ENCODE measurements at regions not wholly inside any gene's neighbourhood (a gene's known extent, or its start where the extent isn't known, plus 50 kb on each side); places are given as distances from the start of the nearest gene placed in this dataset.

DNA sequence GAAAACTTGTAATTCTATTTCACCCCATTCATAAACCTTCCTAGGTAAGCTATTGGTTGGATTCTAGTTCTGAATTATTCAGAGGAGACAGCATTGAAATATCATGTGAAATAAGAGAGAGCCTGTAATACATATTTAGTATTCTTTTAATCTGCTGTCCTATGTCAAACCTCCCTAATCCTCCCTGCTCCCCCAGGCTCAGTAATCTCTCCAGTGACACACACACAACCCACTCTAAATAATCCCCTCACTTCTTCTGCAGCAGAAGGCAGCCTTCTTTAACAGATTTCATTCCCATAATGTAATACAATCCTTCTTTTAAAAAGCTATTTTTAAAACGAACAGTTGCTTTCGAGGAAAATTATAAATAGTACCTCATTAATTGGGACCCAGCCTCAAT is 639.7 kb upstream of the AUTS2 start:
- TF ChIP-seq, protein P1, sequence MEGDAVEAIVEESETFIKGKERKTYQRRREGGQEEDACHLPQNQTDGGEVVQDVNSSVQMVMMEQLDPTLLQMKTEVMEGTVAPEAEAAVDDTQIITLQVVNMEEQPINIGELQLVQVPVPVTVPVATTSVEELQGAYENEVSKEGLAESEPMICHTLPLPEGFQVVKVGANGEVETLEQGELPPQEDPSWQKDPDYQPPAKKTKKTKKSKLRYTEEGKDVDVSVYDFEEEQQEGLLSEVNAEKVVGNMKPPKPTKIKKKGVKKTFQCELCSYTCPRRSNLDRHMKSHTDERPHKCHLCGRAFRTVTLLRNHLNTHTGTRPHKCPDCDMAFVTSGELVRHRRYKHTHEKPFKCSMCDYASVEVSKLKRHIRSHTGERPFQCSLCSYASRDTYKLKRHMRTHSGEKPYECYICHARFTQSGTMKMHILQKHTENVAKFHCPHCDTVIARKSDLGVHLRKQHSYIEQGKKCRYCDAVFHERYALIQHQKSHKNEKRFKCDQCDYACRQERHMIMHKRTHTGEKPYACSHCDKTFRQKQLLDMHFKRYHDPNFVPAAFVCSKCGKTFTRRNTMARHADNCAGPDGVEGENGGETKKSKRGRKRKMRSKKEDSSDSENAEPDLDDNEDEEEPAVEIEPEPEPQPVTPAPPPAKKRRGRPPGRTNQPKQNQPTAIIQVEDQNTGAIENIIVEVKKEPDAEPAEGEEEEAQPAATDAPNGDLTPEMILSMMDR (IDR thresholded peaks at IDR 0.05): no peak

DNA sequence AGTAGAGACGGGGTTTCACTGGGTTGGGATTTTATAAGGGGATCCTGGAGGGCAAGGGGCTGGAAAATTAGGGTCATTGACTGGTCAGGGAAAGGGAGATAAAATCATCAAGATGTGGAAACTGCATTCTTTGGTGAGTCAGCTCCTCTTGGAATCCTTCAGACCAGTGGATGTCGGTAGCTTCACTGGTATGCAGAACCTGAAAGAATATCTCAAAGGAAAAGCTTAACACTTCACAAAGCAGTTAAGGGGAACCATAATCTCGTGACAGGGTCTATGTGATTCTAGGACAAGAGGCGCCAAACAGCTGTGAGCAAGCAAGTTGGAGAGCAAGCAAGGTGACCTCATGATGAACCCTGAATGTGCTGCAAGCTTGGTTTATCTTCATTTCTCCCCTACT is 634.7 kb upstream of the AUTS2 start:
- TF ChIP-seq, protein P1 (IDR thresholded peaks at IDR 0.05): no peak

DNA sequence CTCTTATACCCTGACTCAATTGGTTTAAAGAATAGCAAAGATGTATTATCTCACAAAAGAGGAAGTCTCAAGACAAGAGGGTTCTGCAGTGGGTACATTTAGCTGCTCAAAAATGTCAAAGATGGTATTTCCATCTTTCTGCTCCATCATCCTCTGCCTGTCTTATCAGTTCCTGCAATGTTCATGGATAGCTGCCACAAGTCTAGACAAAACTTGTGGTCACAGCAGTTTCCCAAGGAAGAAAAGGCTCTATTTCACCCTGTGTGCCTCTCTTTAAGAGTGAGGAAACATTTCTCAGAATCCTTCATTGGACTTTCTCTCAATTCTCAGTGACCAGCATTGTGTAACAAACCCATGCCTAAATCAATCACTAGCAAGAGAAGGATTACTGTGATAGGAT is 634.2 kb upstream of the AUTS2 start:
- TF ChIP-seq, protein P1 (IDR thresholded peaks at IDR 0.05): no peak

DNA sequence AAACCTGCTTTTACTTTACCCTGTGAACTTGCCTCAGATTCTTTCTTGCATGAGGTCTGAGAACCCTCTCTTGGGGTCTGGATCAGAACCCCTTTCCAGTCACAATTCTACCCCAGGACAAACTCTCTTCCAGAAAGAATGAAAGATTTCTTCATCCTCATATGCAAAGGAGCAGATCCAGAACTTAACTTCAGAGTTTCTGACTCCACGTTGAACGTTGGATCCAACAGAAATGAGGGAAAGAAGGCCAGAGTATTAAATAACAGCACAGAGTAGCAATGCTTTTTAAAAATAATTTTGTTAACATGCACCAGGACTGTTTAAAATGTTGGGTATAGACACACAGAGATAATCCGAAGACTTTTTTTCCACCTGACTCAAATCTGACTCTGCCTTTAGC is 632.9 kb upstream of the AUTS2 start:
- TF ChIP-seq, protein P1 (IDR thresholded peaks at IDR 0.05): no peak

DNA sequence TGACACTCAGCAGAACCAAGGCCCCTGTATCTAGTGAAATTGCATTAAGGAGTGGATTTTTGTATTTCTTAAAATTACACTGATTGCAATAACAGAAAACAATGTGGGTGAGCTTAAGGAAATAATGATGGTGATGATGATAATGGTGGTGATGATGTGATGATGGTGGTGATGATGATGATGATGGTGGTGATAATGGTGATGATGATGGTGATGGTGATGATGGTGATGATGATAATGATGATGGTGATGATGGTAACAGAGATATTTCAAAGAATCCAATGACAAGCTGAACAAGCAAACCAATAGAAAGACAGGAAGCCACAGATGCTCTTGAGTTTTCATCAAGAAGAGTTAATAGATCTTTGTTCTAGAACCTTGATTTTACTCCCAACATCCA is 630.7 kb upstream of the AUTS2 start:
- TF ChIP-seq, protein P1 (IDR thresholded peaks at IDR 0.05): no peak

DNA sequence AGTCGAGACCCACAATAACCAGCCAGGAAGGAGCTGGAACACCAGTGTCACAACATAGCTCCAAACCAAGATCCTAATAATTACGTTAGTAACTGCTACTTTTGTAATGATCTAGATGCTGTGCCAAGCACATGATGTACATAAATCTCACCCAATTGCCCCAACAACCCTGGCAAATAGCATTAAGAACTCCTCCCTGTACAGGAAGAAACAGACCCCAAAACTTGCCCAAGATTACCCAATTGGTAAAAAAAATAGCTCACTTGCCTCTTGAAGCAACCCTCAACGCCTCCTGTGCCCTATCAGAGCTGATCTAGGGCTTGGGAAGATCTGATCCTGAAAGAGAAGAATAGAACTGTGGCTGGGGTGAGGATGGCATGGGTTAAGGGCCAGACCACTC is 628.7 kb upstream of the AUTS2 start:
- TF ChIP-seq, protein P1 (IDR thresholded peaks at IDR 0.05): no peak

DNA sequence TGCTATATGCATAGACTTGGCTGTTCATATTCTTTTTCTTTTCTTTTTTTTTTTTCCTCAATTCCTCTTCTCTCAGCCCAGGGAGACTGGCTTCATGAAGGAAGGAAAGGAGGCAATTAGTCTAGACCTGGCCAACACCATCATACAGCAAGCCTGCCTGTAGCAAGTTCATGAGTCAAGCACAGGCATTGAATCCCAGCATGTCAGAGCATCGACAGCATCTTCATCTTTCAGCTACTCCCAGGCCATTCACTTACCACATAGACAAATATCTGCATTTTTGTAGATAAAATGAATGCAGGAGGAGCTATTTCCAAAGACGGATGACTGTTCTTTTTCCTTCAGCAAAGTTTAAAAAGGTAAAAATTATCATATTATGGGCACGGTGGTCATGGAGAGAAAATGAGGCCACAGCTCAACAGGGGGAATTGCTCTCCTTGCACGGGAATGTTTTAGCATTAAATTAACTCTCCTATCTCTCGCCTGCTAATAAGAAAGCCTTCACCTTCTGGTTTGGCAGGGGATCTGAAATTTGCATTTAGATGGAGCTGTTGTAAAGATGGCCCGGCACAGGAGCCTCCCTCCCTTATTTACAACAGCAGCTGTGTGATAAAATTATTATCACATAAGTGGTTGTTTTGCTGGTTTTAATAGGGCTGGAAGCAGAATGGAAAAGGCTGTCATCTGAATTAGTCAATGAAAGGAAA is 626.5 kb upstream of the AUTS2 start:
- TF ChIP-seq, protein P1 (IDR thresholded peaks at IDR 0.05): no peak
